Fibroblast of skin of left quadriceps (primary cell): ENCODE measurements at regions not wholly inside any gene's neighbourhood (a gene's known extent, or its start where the extent isn't known, plus 50 kb on each side); places are given as distances from the start of the nearest gene placed in this dataset.

ENCODE experiments used
- DNase-seq, 2 experiments: peaks; one replicate each; pipeline ENCODE4 v3.0.0-alpha.2; 2013; ENCODE audit warnings: low read depth in 2 of 2

DNA sequence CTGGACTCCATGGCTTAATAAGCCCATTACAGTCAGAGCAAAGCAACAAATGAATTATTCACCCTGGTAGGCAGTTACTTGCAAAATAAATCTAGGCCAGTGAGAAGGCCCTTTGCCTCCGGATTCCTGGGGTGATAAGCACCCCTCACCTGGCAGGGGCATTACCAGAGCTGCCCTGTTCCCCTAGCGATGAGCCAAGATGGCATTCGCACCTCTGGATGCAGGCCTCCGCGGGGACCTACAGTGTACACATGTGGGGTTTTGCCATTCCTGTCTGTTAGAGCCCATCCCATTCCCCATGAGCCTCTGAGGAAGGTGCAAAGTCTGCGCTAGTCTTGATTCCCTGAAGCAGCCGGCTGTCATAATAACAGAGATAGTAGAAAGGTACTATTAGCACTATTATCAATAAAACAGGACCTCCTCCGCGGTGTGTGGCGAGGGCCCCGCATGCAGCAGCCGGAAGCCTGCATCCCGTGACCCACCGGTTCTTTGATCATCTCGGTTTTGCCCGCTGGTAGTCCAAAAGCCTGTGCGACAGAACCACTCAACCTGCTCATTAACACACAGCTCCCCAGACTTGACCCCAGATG lies 344.3 kb downstream of the BRD1 start:
- no peak for DNase-seq

DNA sequence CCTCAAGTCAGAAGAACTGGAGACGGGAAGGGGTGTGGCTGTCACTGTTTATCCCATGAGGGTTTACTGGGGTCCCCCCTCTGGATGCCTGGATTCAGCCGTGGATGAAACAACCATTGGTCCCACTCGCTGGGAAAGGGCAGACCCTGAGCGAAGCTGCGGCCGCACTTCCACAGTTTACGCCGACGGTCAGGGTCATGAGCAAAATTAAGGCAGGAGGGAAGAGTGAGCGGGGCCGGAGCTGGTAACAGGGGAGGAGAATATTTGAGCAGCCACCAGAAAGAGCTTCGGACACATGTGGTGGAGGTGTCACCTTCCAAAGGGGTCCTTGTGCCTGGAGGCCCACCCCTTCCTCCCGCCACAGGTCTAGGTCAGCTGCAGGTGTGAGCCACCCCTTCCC lies 344.9 kb downstream of the BRD1 start:
- no peak for DNase-seq

DNA sequence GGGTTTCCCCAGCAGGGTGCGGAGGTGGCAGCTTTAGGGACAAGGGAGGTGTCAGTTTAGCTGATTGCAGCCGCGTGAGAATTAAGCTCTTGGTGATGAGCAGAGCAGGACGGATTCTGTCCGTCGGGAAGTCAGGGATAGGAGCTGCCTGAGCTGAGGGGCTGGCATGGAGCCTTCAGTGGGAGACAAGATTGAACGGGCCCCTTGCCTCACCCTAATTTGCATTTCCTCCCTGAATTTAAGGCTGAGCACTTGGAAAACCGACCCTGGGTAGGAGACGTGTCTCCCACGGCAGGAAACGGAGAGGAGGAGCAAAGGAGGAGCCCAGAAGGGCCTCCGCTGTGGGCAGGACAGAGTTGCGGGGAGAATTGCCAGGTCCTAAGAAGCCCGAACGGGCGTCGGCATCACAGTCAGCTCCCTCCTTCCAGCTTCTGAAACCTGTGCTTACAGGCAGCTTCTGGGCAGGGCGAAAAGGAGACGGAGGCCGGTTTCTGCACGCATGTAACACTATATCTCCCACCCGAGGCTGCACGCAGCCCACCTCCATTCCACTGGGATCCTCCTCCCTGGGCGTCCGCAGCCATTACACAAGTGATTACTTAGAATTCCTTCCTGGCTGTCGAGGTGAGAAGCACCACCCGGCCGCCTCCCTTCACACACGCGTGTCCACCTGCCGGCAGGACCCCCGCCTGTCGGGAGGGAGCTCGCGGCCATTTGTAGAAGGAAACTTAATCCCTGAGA lies 345.8 kb downstream of the BRD1 start:
- DNase-seq, result no peak

DNA sequence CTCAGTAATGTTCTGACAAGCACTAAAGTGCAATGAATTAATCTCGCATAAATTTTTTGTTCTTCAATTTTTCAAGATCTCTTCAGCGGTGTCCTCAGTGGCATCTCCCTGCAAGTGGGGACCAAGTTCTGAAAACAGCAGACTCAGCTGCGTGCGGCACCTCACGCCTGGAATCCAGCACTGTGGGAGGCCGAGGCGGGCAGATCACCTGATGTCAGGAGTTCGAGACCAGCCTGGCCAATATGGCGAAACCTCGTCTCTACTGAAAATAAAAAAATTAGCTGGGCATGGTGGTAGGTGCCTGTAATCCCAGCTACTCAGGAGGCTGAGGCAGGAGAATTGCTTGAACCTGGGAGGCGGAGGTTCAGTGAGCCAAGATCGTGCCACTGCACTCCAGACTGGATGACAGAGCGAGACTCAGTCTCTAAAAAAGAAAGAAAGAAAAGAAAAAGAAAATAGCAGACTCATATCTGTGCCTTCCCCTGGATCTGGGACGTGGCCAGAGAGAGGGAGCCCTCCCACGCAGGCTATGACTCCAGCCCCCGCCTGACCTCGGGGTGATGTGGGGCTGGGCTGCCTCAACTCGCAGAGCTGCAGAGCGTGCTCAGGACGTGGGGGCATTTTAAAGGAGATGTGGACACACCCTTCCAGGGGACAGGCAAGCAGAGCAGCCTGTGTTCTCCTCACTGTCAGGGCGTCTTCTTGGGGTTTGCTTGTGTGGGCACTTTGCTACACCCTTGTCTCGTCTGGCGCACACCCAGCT lies 346.6 kb downstream of the BRD1 start:
- no peak for DNase-seq

DNA sequence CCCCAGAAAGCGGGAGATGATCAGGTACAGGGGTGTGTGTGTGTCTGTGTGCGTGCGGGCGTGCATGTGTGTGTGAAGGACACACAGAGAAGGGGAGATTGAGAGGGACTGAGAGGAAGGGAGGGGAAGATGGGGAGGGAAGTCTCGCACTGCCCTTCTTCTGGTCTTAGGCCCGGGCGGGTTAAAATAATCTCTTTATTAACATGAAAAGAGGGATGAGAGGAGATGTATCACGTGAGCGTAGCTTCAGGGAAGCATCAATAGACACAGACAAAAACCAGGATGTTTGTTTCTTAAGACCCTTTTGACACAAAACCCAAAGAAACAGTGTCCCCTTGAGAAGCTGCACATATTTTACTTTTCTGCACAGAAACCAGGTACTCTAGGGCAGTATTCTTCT lies 347.3 kb downstream of the BRD1 start:
- no peak for DNase-seq

DNA sequence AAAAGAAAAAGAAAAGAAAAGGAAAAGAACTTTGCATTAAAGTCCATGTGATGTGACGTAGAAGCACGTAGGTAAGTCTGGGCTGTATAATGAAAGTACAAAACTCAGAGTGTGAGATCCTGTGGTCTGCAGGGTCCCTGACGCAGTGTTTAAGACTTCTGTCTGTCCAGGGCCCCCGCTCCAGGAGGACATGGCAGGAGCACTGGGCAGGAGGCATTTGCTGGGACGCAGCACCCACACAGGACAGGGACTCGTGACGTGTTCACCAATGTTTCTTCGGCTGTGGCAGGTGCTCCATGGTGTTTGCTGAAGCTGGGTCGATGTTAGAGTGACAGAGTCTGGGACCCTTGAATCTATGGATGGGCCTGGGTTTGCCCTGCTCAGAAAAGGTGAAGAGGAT lies 348.1 kb downstream of the BRD1 start:
- no peak for DNase-seq

DNA sequence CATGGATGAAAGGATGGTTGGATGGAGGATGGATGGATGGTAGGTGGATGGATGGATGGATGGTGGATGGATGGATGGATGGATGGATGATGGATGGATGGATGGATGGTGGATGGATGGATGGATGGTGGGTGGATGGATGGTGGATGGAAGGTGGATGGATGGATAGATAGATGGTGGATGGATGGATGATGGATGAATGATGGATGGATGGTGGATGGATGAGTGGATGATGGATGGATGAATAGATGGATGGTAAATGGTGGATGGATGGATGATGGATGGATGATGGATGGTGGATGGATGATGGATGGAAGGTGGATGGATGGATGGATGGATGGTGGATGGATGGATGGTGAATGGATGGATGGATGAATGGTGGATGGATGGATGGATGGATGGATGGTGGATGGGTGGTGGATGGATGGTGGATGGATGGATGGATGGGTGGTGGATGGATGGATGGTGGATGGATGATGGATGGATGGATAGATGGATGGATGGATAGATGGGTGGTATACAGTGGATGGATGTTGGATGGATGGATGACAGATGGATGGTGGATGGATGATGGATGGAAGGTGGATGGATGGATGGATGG lies 350.8 kb downstream of the BRD1 start:
- no peak for DNase-seq

DNA sequence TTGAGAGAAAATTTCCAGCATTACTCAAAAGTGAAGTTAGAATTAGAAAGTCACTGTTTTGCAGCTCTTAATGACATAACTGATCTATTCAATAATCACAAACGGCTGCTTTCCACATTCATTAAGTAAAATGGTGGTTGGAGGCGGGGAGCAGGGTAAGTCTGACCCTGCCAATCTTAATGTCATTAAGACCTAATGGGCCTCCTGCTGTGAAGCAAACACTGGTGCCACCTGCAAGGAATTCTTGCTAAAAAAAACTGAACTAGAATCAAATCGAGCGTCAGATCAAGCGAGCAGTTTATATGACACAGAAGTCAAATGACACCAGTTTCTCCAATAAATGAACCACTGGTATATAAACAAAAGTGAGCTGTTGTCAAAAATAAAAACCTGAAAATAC lies 351.5 kb downstream of the BRD1 start:
- no peak for DNase-seq

DNA sequence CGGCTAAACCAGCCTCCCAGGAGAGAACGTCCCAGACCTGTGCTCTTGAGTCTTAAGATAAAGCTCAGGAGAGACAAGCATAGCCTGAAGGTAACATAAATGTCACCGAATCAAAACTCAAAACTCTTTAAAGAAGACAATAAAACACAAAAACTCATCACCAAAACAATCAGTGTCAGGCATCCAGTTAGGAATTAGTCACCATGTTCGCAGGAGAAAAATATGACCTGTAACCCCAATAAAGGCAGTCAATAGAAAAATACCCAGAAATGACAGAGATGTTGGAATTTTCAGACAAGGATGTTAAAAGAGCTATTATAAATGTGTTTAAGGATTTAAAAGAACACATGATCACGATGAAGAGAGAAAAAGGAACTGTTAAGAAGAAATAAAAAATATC lies 352.4 kb downstream of the BRD1 start:
- DNase-seq, result no peak

DNA sequence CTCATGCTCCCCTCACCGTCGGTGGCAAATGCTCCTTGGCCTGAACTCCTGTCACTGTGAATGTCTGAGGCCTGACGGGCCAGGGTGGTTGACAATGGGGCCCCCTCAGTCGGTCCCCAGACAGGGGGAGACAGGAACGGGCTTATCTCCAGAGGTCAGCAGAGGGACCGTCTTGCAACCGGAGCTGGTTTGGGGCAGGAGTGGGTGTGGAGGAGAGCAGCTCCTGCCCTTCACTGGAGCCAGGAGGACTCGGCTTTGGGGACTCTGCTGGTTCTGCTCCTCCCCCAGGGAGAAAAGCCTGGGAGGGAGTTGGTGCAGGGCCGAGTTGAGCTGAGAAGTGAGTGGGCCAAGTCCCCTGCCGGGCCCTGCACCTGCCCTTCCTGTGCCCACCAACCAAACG lies 354.4 kb downstream of the BRD1 start:
- DNase-seq, result no peak

DNA sequence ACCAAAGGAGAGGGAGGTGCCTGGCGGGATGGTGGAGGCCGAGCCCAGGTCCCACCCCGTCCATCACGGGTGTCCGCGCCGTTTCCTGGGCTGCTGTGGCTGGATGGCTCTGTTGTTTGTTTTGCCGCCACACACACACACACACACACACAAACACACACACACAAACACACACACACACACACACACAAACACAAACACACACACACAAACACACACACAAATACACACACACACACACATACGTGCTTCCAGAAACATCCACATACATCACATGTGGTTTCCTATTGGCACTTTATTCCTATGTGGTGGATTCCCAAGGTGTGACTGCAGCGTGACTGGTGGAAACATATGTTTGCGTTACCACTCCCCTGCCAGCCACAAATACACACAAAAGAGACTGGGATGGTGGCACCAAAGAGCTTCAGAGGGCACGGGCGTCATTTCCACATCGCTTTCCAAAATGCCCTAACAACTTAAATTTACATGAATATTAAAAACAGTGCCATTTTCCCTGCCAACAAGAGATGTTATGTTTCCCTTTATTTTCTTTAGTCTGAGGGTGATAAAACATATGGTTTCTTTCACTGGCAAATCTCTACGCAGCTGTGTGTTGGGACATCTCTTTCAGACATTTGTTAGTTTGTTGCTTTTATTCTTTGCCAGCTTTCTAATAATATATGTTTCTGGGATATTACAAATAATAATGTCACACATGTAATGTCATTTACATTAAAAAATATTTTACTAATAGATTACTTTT lies 356.8 kb downstream of the BRD1 start:
- DNase-seq, result no peak

DNA sequence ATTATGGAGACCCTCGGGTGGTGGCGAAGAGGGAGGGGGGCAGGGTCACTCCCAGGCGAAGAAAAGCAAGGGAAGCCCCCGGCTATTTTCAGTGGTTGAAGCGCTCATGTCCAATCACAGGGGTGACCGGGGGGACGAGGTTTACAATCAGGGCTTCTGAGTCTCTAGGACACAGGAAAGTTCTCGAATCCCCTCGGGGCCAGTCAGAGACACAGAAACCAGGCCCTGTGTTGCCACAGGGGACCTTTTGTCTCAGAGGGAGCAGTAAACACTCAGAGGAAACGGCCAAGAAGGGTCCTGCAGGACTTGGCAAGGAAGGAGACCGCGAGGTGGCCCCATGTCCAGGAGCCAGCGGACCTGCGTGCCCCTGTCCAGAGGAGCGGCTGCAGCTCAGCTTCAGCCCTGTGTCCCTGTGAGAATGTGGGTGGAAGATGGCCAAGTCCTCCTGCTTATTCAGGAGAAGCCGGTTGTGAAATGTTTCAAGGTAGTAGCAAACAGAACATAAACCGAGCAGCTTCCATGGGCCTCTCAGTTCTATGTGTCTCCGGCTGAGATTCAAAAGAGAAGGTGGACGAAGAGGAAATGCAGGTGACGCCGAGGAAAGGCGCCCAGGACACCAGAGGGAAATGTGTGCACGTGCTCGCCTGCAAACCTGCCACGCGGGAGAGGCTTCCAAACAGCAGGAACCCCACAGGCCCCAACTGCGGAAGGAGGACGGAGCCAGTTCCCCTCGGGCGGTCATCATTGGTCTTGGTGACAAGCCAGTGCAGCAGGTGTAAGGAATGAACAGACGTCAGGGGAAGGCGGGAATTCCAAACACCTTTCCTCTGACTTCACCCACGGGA lies 357.6 kb downstream of the BRD1 start:
- no peak for DNase-seq

DNA sequence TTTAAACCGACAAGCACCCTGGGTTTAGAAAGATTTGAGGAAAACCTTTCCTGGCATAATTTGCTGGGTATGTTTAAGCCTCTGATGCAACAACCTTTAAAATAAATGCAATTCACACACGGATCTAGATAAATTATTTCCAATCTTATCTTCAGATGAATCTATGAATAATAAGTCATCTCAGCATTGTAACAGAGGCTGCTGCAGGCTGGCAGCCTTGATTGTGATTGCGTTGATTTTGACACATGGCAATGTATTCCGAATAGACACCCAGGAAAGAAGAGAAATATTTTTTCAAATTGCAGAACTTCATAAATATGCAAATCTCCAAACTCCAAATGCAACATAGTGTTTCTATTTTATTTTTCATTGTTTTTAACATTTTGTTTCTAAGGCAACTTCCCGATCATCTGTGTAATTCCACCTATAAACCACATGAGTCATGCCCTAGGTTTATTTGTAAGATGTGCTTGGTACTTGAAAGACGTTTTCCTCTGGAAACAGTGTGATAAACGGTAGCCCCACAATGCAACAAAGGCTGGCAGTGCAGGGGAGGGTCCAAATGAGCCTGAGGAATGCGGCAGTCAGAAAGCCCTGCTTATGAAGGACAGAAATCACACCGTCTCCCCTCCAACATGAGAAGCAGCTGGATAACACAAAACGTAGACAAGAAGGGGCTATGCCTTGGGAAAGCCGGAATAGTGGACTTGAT lies 359.0 kb downstream of the BRD1 start:
- no peak for DNase-seq

DNA sequence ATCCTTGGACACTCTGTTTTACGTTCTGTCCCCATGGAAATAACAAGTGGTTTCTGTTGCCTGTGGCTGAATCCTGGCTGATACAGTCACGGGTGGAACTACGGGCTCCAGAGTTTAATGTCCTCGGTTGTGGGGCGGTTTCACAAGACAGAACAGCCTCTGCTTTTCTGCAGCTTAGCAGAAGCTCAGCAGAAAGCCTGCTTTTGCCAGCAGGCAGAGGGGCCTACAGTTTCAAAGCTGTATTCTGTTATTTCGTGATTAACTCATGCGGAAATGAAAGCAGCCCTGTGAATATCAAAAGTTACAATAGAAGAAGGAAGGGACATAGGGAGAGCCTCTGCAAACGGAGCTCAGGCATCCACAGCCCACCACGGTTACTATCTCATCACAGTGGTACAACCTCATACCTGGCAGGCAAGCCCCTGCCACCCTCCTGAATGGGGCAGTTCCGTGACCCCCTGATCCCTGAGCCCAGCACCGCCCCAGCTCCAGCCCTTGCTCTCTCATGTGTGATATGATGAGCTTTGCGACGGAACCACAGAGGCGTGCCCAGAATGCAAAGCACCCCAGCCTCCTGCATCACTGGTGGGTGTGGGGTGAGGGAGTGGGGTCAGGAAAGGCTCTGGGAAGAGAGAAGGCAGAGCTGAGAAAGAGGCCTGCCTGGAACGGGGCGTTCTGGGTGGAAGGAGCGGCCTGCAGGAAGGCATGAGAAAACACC lies 360.6 kb downstream of the BRD1 start:
- DNase-seq, result no peak

DNA sequence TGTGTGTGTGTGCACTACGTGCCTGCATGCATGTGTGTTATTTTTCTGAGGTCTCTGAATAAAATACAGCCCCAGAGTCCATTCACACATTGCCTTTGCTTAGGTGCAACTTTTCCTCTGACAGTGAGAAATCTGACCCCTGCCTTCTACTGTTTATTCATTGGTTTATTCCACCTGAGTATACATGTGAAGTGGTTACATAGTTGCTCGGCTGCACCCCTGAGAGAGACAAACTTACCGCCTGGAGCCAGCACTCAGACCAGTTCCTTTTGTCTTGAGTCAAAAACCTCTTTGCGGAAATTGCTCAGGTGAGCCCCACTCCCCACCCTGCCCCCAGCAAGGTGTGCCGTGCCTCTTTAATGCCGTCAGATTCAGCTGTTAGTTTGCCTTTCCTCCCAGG lies 363.6 kb downstream of the BRD1 start:
- DNase-seq, result no peak

DNA sequence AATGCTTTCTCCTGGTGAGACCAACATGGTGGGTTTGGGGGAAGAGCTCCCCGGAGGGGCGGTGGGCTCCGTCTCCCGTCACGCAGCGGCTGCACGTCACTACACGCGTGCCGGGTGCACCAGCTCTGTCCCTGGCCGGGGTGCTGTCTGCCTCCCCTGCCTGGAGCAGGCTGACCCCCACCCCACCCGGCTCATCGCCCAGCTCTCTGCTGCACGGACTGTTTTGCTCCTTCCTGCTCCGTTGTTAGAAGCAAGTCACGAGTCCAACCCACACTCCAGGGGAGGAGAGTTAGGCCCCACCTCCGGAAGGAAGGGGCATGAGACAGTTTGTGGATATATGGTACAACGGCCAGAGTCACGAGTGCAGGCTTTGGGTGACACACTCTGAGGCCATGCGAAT lies 364.9 kb downstream of the BRD1 start:
- DNase-seq, result no peak

DNA sequence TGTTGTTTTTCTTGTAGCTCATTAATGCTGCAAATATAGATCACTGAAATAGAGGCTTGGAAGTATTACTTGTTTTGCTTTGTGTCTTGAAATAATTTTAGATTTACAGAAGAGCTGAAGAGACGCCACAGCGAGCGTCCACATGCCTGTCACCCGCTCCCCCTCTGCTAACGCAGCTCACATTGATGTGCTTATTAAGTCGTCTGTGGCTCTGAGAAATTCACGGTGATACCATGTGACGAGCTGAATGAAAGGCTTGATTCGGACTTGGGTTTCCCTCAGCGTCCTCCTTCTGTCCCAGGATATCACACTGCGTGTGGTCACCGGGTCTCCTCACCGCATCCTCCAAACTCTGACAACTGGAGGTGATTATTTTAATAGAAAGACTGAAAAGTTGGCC lies 365.4 kb downstream of the BRD1 start:
- DNase-seq, result no peak

DNA sequence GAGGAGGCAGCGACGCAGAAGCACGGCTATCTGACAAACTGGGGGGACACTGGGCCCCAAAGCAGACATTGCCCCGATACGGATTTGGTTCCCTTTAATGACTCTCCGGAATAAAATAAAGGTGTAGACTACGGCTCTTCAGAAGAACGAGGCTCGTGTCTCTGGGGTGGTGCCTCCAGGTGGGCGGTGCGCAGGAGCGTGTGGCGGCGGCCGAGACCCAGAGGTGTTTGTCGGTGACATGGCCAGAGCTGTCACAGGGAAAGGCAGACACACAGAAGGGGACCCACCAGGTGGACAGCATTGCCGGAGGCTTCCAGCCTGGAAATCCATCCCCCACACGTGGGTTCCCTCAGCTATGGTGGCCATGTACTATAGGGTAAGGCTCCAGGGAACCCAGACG lies 366.0 kb downstream of the BRD1 start:
- DNase-seq, result no peak

DNA sequence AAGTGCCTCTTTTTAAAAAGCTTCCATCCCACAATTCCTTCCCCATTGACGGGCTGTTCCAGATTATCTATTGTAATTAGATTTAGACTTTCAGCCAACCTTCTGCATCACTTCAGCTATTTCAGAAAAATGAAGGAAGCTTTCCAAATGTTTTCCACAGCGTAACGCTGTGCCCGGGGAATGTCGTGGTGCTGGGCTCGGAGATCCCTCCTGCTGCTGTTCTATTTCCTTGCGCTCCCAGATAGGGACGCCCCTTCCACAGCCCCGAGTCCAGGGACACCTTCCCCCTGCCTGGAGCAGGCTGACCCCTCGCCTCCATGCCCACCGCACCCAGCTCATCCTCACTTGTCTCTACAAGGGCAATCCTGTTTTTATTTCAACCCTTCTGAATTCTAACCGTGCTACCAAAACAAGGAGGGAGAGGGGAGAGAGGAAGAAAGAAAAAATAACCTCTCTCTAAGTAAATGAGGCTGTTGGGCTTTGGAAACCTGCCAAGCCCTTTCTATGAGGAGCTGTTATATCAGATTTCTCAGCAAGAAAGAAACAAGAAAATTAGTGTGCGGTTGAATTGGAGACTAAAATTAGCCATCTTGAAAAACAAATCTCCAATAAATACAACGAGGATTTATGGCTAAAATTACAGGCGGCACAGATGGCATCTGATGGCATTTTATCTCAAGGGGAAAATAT lies 366.9 kb downstream of the BRD1 start:
- DNase-seq, result no peak
